Head of caudate nucleus (tissue), 42 donors: ENCODE measurements at regions not wholly inside any gene's neighbourhood (a gene's known extent, or its start where the extent isn't known, plus 50 kb on each side); places are given as distances from the start of the nearest gene placed in this dataset.

Experiments
- DNase-seq, 42 donors: peaks; one replicate each; pipeline versions ENCODE4 v3.0.0 to v3.0.0-alpha.2; 2020 to 2021; ENCODE audit warnings: mixed read lengths in 7 of 42
- intact Hi-C: fragments of 100-400 bp; cut with DNase I; formaldehyde crosslinking; loops from one replicate; pipeline ENCODE4 v1.15.0; 2022

- intact Hi-C loops = no loop called here
- DNase-seq = no peak
Measured at GRCh38 chr16:35639233-35640205, 2180.1 kb downstream of the TP53TG3F start.

- DNase-seq = no peak
- intact Hi-C loops = no loop called here
Measured at GRCh38 chr16:35642322-35642835, 2183.0 kb downstream of the TP53TG3F start.

GRCh38 chr16:35651841-35652240, 2192.4 kb downstream of the TP53TG3F start:
- DNase-seq = no peak
- intact Hi-C loops = no loop called here

- DNase-seq = no peak
Measured at GRCh38 chr16:35664091-35664693, 2204.8 kb downstream of the TP53TG3F start.

DNA sequence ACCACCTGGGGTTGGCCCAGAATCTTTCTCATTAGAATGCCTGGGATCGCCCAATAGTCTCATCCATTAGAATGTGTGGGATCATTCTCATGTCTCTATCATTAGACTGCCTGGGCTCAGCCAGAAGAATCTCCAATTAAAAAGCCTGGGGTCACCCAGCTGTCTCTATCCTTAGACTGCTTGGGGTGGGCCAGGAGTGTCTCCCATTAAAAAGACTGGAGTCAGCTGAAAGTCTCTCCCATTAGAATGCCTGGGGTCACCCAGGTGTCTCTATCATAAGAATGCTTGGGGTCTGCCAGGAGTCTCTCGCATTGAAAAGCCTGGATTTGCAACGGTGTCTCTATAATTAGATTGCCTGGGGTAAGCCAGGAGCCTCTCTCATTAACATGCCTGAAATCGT, 2225.7 kb downstream of the TP53TG3F start:
- intact Hi-C loops = no loop called here
- no peak for DNase-seq

More at GRCh38 chr16:35664091-35664693, 2204.8 kb downstream of the TP53TG3F start:
- intact Hi-C loops = no loop called here

GRCh38 chr16:35686595-35686994, 2227.2 kb downstream of the TP53TG3F start:
- intact Hi-C loops = no loop called here
- DNase-seq = no peak

DNA sequence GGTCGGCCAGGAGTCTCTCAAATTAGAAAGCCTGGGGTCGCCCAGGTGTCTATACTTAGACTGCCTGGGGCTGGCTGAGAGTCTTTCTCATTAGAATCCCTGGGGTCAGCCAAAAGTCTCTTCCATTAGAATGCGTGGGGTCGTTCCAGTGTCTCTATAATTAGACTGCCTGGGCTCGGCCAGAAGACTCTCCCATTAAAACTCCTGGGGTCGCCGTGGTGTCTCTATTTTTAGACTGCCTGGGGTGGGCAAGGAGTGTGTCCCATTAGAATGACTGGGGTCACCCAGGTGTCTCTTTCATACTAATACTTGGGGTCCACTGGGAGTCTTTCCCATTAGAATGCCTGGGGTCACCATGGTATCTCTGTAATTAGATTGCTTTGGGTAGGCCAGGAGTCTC, 2227.7 kb downstream of the TP53TG3F start:
- no peak for DNase-seq
- intact Hi-C loops = no loop called here

DNA sequence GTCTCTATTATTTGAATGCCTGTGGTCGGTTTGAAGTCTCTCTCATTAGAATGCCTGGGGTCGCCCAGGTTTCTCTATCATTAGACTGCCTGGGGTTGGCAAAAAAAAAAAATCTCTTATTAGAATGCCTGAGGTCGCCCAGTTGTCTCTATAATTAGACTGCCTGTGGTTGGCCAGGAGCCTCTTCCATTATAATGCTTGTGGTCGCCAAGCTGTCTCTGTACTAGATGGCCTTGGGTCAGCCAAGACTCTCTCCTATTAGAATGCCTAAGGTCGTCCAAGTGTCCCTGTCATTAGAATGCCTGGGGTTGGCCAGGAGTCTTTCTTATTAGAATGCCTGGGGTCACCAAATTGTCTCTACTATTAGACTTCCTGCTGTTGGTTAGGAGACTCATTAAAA, 2228.4 kb downstream of the TP53TG3F start:
- intact Hi-C loops = no loop called here
- no peak for DNase-seq

DNA sequence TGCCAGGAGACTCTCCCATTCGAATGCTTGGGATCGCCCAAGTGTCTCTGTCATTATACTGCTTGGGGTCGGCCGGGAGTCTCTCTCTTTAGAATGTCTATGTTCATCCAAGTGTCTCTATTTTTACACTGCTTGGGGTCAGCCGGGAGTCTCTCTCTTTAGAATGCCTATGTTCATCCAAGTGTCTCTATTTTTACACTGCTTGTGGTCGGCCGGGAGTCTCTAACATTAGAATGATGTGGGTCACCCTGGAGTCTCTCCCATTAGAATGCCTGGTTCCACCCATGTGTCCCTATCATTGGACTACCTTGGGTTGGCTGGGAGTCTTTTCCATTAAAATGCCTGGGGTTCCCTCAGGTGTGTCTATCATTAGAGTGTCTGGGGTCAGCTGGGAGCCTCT, 2230.4 kb downstream of the TP53TG3F start:
- DNase-seq = no peak
- intact Hi-C loops = no loop called here

GRCh38 chr16:35690413-35690812, 2231.0 kb downstream of the TP53TG3F start:
- DNase-seq = no peak
- intact Hi-C loops = no loop called here

DNA sequence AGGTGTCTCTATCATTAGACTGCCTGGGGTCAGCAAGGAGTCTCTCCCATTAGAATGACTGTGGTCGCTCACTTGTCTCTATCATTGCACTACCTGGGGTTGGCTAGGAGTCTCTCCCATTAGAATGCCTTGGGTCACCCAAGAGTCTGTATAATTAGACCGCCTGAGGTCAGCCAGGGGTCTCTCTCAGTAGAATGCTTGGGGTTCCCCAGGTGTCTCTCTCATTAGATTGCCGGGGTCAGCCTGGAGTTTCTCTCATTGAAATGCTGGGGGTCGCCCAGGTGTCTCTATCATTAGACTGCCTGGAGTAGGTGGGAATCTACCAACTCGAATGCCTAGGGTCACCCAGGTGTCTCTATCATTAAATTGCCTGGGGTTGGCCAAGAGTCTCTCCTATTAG, 2231.6 kb downstream of the TP53TG3F start:
- DNase-seq = no peak
- intact Hi-C loops = no loop called here

DNA sequence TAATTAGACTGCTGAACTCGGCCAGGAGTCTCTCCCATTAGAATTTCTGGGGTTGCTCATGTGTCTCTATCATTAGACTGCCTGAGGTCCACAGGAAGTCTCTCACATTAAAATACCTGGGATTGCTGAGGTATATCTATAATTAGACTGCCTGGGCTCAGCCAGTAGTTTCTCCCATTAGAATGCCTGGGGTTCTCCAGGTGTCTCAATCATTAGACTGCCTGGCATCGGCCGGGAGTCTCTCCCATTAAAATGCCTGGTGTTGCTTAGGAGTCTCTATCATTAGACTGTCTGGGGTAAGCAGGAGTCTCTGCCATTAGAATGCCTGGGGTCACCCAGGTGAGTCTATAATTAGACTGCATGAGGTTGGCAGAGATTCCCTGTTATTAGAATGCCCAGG, 2233.4 kb downstream of the TP53TG3F start:
- intact Hi-C loops = no loop called here
- DNase-seq = no peak

DNA sequence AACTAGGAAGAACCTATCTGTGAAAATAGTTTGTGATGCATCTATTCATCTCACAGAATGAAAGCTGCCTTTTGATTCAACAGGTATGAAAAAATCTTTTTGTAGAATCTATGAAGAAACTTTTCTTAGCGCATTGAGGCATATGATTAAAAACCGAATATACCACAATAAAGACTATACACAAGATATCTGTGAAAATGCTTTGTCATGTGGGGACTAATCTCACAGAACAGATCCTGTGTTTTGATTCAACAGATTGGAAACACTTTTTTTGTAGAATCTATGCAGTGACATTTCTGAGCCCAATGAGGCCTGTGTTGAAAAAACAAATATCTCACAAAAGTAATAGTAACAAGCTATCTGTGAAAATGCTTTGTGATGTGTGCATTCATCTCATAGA, 2247.5 kb downstream of the TP53TG3F start:
- no peak for DNase-seq
- intact Hi-C loops = no loop called here

DNA sequence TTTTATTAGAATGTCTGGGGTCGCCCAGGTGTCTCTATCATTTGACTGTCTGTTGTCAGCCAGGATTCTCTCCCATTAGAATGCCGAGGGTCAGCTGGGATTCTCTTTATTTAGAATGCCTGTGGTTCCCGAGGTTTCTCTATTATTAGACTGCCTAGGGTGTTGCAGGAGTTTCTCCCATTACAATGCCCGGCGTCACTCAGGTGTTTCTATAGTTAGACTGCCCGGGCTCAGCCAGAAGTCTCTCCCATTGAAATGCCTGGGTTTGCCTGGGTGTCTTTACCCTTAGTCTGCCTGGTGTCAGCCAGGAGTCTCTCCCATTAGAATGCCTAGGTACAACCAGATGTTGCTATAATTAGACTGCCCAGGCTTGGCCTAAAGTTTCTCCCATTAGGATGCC, 2252.0 kb downstream of the TP53TG3F start:
- intact Hi-C loops = no loop called here
- DNase-seq = no peak

- no peak for DNase-seq
- intact Hi-C loops = no loop called here
Measured at GRCh38 chr16:35711958-35712357, 2252.5 kb downstream of the TP53TG3F start.

GRCh38 chr16:35713762-35714650, 2254.6 kb downstream of the TP53TG3F start:
- intact Hi-C loops = no loop called here

DNA sequence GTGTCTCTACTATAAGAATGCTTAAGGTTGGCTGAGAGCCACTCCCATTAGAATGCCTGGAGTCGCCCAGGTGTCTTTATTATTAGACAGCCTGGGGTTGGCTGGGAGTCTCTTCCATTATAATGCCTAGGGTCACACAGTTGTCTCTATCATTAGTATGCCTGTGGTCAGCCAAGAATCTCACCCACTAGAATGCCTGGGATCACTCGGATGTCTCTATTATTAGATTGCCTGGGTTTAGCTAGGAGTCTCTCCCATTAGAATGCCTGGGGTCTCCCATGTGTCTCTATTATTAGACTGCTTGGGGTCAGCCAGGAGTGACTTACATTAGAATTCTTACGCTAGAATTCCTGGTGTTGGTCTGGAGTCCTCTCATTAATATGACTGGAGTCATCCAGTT, 2255.3 kb downstream of the TP53TG3F start:
- intact Hi-C loops = no loop called here
- DNase-seq = no peak

More at GRCh38 chr16:35713762-35714650, 2254.6 kb downstream of the TP53TG3F start:
- no peak for DNase-seq

- intact Hi-C loops = no loop called here
- no peak for DNase-seq
Measured at GRCh38 chr16:35724551-35724950, 2265.1 kb downstream of the TP53TG3F start.

- intact Hi-C loops = no loop called here
- DNase-seq = no peak
Measured at GRCh38 chr16:35725949-35726348, 2266.5 kb downstream of the TP53TG3F start.
